ENCODE measurements at regions not wholly inside any gene's neighbourhood (a gene's known extent, or its start where the extent isn't known, plus 50 kb on each side); places are given as distances from the start of the nearest gene placed in this dataset.
"Not testable (repeated sequence)": the region's sequence is repeated elsewhere in the genome, so short reads cannot be mapped to it uniquely, and the experiment has no call there.

DNA sequence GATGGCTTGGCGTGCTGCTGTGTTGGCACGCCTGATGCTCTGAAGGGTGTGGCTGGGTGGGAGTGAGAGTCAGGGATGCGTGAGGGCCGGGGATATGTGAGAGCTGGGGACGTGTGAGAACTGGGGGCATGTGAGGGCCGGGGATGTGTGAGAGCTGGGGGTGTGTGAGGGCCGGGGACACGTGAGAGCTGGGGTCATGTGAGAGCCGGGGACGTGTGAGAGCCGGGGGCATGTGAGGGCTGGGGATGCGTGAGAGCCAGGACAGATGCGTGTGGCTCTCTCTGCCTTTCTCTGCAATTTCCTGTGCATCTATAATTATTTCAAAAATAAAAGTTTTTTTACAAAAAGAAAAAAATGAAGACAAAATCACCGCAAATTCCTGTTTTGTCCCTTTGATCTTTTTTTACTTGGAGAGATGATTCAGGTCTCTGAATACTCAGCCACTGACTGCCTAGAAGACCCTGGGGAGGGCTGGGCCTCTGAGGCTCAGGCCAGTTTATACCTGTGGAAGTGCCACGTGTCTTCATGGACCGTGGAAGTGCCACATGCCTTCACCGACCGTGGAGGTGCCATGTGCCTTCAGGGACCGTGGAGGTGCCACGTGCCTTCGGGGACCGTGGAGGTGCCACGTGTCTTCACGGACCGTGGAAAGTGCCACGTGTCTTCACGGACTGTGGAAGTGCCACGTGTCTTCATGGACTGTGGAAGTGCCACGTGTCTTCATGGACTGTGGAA is 170.4 kb downstream of the LAT start:
- Mint-ChIP-seq H3K27ac (peak overlapping the region; percentile 23), H3K4me1 (ENCODE audit: low read depth) (peaks cover 49% of the 10 kb centered on the region), H3K36me3 (ENCODE audit: insufficient read depth in 2 of 2) (peaks cover 0 to 11% of the 10 kb centered on the region in 2 donors)
- H3K4me3 Mint-ChIP-seq; H3K27me3 Mint-ChIP-seq (ENCODE audit: low read depth); DNase-seq; H3K9me3 Mint-ChIP-seq: not testable (repeated sequence)
- ATAC-seq (replicated peaks in 1 of 2) = peak; percentile 30 to 41

DNA sequence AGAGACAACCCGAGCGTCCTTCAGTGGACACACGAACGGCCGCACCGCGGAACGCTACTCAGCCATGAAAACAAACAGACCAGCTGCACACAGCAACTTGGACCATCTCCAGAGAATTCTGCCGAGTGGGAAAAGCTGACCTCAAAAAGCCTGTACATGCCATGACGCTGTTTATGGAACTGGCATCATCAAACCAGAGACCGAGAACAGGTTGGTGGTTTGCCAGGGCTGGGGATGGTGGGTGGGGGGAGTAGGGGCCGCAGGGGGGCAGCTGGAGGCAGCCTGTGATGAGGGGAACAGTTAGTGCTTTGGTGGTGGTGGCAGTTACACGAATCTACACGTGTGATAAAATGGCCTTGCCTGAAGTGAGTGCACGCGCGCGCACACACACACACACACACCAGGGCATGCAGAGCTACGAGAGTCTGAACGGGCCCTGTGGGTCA is 169.8 kb downstream of the LAT start:
- no peaks in the 10 kb centered on the region for H3K9me3 Mint-ChIP-seq
- peaks cover 1 to 10% of the 10 kb centered on the region in 2 donors for H3K36me3 Mint-ChIP-seq (ENCODE audit: insufficient read depth in 2 of 2)
- no peak for DNase-seq
- ATAC-seq (replicated peaks in 1 of 2) = no peak
- H3K27ac Mint-ChIP-seq = no peak overlapping the region
- H3K4me3 Mint-ChIP-seq = no peak overlapping the region
- H3K4me1 Mint-ChIP-seq (ENCODE audit: low read depth) = peaks cover 55% of the 10 kb centered on the region
- no peaks in the 10 kb centered on the region for H3K27me3 Mint-ChIP-seq (ENCODE audit: low read depth)

DNA sequence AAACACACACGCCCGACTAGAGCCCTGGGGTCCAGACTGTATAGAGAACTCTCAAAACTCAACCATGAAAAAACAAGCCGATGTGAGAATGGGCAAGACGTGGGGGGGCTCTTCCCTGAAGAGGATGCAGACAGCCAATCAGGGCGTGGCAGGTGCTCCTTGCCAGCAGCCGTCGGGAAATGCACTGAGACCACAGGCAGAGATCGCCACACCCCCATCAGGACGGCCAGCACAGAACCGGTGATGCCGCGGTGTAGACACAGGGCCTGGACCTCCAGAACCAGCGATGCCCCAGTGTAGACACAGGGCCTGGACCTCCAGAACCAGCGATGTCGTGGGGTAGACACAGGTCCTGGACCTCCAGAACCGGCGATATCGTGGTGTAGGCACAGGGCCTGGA is 169.2 kb downstream of the LAT start:
- Mint-ChIP-seq H3K27ac (no peak overlapping the region), H3K4me3 (no peak overlapping the region), H3K27me3 (ENCODE audit: low read depth) (no peaks in the 10 kb centered on the region), H3K9me3 (no peaks in the 10 kb centered on the region), H3K36me3 (ENCODE audit: insufficient read depth in 2 of 2) (peaks cover 1 to 16% of the 10 kb centered on the region in 2 donors), H3K4me1 (ENCODE audit: low read depth) (peaks cover 62% of the 10 kb centered on the region)
- no peak for ATAC-seq (replicated peaks in 1 of 2)
- no peak for DNase-seq

DNA sequence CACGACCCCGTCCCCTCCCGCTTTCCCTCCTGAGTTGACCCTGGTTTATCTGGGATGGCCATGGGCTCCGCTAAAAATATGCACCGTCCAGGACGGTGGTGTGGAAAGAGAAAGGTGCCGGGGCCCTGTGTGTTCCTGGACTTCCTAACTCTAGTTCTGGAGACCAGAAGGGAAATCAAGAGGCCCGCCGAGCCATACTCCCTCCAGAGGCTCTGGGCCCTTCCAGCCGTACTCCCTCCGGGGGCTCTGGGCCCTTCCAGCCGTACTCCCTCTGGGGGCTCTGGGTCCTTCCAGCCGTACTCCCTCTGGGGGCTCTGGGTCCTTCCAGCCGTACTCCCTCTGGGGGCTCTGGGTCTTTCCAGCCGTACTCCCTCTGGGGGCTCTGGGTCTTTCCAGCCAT is 168.5 kb downstream of the LAT start:
- H3K27me3 Mint-ChIP-seq (ENCODE audit: low read depth); ATAC-seq (replicated peaks in 1 of 2); H3K9me3 Mint-ChIP-seq; DNase-seq; H3K27ac Mint-ChIP-seq; H3K4me3 Mint-ChIP-seq: not testable (repeated sequence)
- H3K36me3 Mint-ChIP-seq (ENCODE audit: insufficient read depth in 2 of 2) = peaks cover 1 to 17% of the 10 kb centered on the region in 2 donors
- peaks cover 69% of the 10 kb centered on the region for H3K4me1 Mint-ChIP-seq (ENCODE audit: low read depth)

DNA sequence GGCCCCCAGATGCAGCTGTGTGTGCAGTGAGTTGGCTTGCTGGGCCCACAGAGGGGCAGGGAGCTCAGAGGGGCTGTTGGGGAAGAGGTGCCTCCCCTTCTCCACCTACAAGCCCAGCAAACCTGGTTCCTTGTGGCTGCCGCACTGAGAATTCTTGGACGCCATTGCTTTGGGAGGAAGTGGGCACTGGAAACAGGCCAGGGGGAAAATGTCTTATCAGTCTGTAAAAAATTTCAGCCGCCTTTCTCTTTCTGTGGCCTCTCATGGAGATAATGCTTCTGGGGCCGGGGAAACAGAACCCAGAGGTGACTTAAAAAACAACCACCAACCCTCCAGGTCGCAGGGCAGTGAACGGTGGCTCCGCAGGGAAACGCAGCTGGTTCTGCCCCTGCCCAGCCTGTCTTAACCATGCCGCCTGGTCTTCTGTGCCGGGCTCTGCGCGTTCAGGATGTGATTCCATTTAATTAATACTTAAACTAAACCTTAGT is 167.7 kb downstream of the LAT start:
- peaks cover 76% of the 10 kb centered on the region for H3K4me1 Mint-ChIP-seq (ENCODE audit: low read depth)
- not testable (repeated sequence) for DNase-seq; H3K9me3 Mint-ChIP-seq; H3K4me3 Mint-ChIP-seq; H3K27ac Mint-ChIP-seq; H3K27me3 Mint-ChIP-seq (ENCODE audit: low read depth); ATAC-seq (replicated peaks in 1 of 2)
- H3K36me3 Mint-ChIP-seq (ENCODE audit: insufficient read depth in 2 of 2) = peaks cover 1 to 15% of the 10 kb centered on the region in 2 donors

DNA sequence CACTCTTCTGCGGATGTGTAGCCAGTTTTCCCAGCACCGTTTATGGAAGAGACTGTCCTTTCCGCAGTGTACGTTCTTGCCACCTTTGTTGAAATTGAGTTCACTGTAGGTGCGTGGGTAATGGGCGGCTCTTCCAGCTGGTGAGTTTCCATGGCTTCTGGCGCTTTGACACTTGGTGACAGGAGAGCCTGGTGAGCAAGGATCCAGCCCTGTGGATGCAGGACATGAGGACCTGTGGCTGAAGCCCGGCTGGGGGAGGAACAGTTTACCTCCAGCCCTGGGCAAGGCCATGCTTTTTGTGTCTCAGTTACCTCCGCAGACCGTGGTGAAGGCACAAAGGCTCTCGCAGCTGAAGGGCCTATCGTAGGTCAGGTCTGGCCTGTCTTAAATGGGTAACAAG is 166.5 kb downstream of the LAT start:
- H3K4me3 Mint-ChIP-seq = no peak overlapping the region
- H3K27me3 Mint-ChIP-seq (ENCODE audit: low read depth) = no peaks in the 10 kb centered on the region

DNA sequence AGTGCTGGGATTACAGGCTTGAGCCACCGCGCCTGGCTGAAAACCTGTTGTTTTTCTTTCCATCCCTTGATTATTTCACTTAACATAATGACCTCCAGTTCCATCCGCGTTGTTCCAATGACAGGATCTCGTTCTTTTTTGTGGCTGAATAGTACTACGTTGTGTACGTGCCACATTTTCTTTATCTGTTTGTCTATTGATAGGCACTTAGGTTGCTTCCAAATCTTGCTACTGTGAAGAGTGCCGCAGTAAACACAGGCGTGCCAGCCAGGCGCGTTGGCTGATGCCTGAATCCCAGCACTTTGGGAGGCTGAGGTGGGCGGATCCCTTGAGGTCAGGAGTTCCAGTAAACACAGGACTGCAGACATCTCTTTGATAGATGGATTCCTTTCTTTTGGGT is 165.1 kb downstream of the LAT start:
- not testable (repeated sequence) for ATAC-seq (replicated peaks in 1 of 2); DNase-seq; H3K27ac Mint-ChIP-seq; H3K9me3 Mint-ChIP-seq; H3K27me3 Mint-ChIP-seq (ENCODE audit: low read depth)
- Mint-ChIP-seq H3K36me3 (ENCODE audit: insufficient read depth in 2 of 2) (peaks cover 1 to 12% of the 10 kb centered on the region in 2 donors), H3K4me1 (ENCODE audit: low read depth) (peaks cover 58% of the 10 kb centered on the region), H3K4me3 (peak overlapping the region; percentile 69 to 76)

More for the DNA sequence above, 166.5 kb downstream of the LAT start:
- Mint-ChIP-seq H3K27ac (no peak overlapping the region), H3K9me3 (no peaks in the 10 kb centered on the region), H3K36me3 (ENCODE audit: insufficient read depth in 2 of 2) (peaks cover 1 to 14% of the 10 kb centered on the region in 2 donors), H3K4me1 (ENCODE audit: low read depth) (peaks cover 71% of the 10 kb centered on the region)
- no peak for ATAC-seq (replicated peaks in 1 of 2)
- DNase-seq = no peak

DNA sequence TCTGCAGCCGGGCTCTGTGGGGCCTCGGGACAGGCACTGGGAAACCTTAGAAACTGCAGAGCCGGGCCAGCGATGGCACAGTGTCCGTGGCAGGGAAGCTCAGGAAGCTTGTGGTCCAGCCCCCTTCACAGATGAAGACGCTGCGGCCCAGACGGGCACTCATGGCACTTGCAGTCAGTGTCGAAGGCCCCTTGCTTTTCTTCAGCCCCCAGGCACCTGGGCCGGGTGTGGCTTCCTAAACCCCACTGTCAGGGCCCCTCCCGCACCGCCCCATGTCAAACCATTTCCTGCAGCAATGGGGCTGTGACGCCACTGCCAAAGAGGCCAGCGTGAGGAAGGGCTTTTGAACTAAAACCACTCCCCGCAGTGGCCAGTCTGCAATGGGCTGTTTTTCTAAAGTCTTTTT is 164.0 kb downstream of the LAT start:
- Mint-ChIP-seq H3K4me1 (ENCODE audit: low read depth) (peaks cover 49% of the 10 kb centered on the region), H3K9me3 (no peaks in the 10 kb centered on the region), H3K36me3 (ENCODE audit: insufficient read depth in 2 of 2) (peaks cover 1 to 10% of the 10 kb centered on the region in 2 donors), H3K27me3 (ENCODE audit: low read depth) (no peaks in the 10 kb centered on the region), H3K27ac (peak overlapping the region; percentile 71), H3K4me3 (peak overlapping the region; percentile 69 to 76)
- ATAC-seq (replicated peaks in 1 of 2) (peak; percentile 86 to 89), DNase-seq (peak; percentile 71 to 72)

DNA sequence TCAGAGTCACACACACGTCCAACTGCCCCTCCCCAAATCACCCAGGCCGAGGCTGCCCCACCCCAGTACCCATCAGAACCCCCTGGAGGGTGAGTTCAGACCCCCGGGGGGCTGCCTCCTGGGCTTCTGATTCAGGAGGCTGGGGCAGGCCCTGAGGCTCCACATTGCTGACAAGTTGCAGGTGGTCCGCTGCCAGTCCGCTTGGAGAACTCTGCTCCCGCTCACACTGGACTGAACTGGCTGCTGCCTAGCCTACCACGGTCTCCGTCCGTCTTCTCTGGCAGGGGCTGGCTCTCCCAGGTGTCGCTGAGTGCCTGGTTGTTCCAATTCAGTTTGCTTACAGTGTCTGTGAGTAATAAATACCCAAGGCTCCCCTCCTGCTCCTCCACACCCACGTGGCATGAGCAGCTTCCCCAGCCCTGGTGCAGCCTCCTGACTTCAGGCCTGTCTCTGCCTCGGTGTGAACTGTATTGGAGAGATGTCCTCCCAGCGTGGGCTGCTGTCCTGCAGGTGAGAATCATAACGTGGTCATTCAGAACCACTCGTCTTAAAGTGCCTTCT is 163.4 kb downstream of the LAT start:
- H3K27ac Mint-ChIP-seq = no peak overlapping the region
- DNase-seq = peak; percentile 21 to 25
- ATAC-seq (replicated peaks in 1 of 2) = peak; percentile 64 to 67
- H3K27me3 Mint-ChIP-seq (ENCODE audit: low read depth) = no peaks in the 10 kb centered on the region
- H3K9me3 Mint-ChIP-seq = no peaks in the 10 kb centered on the region
- H3K36me3 Mint-ChIP-seq (ENCODE audit: insufficient read depth in 2 of 2) = peaks cover 1 to 8% of the 10 kb centered on the region in 2 donors
- H3K4me3 Mint-ChIP-seq = peak overlapping the region; percentile 69 to 76
- H3K4me1 Mint-ChIP-seq (ENCODE audit: low read depth) = peaks cover 46% of the 10 kb centered on the region

DNA sequence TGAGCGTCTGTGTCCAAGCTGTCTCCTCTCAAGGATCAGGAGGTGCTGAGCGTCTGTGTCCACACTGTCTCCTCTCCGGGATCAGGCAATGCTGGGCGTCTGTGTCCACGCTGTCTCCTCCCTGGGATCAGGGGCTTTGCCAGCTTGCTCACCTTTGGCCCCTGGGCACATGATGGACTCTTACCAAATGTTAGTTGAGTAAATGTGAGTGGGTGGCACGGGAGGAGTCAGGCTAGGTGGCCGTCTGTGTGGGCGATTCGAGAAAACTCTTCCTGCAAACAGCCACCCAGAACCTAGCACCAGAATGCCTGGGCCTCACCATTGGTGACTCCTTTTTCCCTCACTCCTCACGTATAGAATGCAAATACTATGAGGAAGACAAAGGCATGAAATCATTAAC is 162.9 kb downstream of the LAT start:
- H3K9me3 Mint-ChIP-seq; H3K27me3 Mint-ChIP-seq (ENCODE audit: low read depth); H3K36me3 Mint-ChIP-seq (ENCODE audit: insufficient read depth in 2 of 2); DNase-seq; ATAC-seq (replicated peaks in 1 of 2); H3K27ac Mint-ChIP-seq: not testable (repeated sequence)
- Mint-ChIP-seq H3K4me3 (peak overlapping the region in 1 of 2 donors; percentile 13), H3K4me1 (ENCODE audit: low read depth) (peaks cover 45% of the 10 kb centered on the region)

DNA sequence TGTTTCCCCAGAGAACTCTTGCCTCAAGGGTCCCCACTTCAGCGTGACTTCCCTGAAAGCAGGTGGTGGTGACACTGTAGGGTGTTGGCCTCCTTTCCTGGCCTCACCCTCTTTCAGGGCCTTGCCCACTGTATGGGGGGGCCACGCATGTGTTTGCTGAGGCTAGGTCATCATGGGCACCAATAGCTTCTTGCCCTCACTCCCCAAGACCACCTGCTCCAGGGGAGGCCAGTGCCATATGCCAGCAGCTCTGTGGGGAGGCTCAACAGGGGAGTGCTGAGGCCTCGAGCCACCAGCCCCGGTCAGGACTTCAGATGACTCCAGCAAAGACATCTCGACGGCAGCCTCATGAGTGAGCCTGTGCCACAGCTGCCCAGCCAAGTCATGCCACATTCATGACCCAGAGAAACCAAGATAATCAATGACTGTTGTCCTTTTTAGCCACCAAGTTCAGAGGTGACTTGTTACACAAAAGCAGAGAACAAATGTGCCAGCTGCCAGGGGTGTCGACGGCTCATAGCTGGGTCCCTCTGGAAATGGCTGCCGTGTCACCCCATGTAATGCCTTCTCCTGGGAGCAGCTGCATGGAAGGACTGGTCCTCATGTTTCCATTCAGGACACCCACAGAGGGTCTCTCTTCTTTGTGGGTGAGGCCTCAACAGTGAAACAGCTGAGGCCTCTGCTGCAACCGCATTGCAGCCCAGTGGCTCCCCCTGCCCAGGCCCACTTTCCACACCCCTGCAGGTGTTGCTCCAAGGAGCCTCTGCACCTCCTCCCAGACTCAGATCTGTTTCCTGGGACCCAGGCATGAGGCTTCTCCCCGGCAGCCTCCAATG is 162.2 kb downstream of the LAT start:
- not testable (repeated sequence) for H3K27me3 Mint-ChIP-seq (ENCODE audit: low read depth)

DNA sequence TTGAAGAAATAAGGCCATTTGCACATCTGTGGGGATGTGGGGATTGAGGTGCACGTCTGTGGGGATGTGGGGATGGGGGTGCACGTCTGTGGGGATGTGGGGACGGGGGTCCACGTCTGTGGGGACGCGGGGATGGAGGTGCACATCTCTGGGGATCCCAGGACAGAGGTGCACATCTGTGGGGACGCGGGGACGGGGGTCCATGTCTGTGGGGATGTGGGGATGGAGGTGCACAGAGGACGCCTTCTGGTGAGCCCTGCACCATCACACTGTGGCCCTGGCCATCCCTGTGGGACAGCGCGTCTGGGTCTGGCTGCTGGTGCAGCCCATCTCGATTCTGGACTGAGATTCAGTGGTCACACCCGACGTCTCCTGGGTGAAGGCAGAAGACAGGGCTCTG is 161.4 kb downstream of the LAT start:
- DNase-seq (no peak), ATAC-seq (replicated peaks in 1 of 2) (no peak)
- Mint-ChIP-seq H3K4me1 (ENCODE audit: low read depth) (peaks cover 40% of the 10 kb centered on the region), H3K4me3 (no peak overlapping the region), H3K9me3 (no peaks in the 10 kb centered on the region), H3K27ac (peak overlapping the region; percentile 38), H3K27me3 (ENCODE audit: low read depth) (no peaks in the 10 kb centered on the region), H3K36me3 (ENCODE audit: insufficient read depth in 2 of 2) (peaks cover 1 to 8% of the 10 kb centered on the region in 2 donors)

More for the DNA sequence above, 162.2 kb downstream of the LAT start:
- not testable (repeated sequence) for H3K36me3 Mint-ChIP-seq (ENCODE audit: insufficient read depth in 2 of 2); H3K9me3 Mint-ChIP-seq; DNase-seq; ATAC-seq (replicated peaks in 1 of 2); H3K4me3 Mint-ChIP-seq
- Mint-ChIP-seq H3K27ac (peak overlapping the region; percentile 38), H3K4me1 (ENCODE audit: low read depth) (peaks cover 40% of the 10 kb centered on the region)

All from activated T-cell treated with anti-CD3 and anti-CD28 coated beads, Interleukin-2, amount 50 U/mL, for 72 hours (primary cell).